GM12892 (cell line): ENCODE measurements at regions not wholly inside any gene's neighbourhood (a gene's known extent, or its start where the extent isn't known, plus 50 kb on each side); places are given as distances from the start of the nearest gene placed in this dataset.

Experiments used
- POLR2A ChIP-seq: IDR thresholded peaks from 2 replicates; pipeline ENCODE4 v1.6.1; 2011; ENCODE audit warnings: low read depth, low read length, control low read depth
- POLR2AphosphoS5 ChIP-seq: IDR thresholded peaks from 2 replicates; pipeline ENCODE4 v1.6.1; 2011; ENCODE audit warnings: low read depth, low read length, control low read depth

- TF ChIP-seq POLR2AphosphoS5 (no peak), POLR2A (no peak)
These were observed 249.9 kb upstream of the RGS6 start for GRCh38 chr14:71682337-71682736.
